HG02642 (cell line): ENCODE measurements at regions not wholly inside any gene's neighbourhood (a gene's known extent, or its start where the extent isn't known, plus 50 kb on each side); places are given as distances from the start of the nearest gene placed in this dataset.
"Not testable (repeated sequence)": the region's sequence is repeated elsewhere in the genome, so short reads cannot be mapped to it uniquely, and the experiment has no call there.

Source experiments
- ATAC-seq: cut with Tn5 transposase; IDR thresholded peaks from one replicate; pipeline ENCODE4 v1.9.1; 2021; ENCODE audit warnings: mild to moderate bottlenecking; ENCODE audit not compliant: unreplicated experiment, poor library complexity

DNA sequence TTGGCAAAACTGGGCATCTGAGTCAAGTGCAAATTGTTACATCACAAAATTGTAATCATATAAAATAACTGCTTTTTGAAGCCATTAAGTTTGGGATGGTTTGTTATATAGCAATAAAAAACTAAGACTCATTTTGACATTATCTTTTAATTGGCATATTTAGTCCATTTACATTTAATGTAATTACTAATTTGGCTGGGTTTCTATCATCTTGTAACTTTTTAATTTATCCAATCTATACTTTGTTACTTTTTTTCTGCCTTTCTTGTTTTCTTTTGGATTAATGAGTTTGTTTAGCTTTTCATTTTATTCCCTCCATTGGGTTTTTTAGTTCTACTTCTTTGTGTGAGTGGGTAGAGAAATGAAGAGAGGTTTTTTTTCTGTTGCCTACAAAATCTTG, 76.3 kb downstream of the DRAM2 start:
- no peak for ATAC-seq

DNA sequence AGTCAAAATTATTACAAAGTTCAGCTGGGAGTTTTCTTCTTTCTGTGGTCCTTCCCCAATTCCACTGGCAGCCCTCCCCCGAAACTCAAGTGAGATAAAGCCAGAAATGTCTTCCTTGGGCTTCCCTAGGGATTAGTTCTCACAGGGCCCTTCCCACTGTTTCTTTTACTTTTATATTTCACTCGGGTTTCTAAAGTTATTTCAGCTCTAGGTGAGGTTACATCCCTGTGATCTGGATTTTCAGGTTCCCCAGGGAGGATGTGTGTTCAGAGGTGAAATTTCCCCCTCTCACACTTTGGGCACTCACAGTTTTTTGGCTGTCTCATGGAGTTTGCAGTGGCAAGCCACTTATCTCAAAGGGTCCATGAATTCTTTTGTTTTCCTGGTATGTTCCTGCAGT, 77.3 kb downstream of the DRAM2 start:
- ATAC-seq, result no peak

- ATAC-seq, result no peak
Measured at GRCh38 chr1:111062081-111062480, 77.8 kb downstream of the DRAM2 start.

- ATAC-seq, result no peak
Measured at GRCh38 chr1:111054656-111055055, 85.2 kb downstream of the DRAM2 start.

DNA sequence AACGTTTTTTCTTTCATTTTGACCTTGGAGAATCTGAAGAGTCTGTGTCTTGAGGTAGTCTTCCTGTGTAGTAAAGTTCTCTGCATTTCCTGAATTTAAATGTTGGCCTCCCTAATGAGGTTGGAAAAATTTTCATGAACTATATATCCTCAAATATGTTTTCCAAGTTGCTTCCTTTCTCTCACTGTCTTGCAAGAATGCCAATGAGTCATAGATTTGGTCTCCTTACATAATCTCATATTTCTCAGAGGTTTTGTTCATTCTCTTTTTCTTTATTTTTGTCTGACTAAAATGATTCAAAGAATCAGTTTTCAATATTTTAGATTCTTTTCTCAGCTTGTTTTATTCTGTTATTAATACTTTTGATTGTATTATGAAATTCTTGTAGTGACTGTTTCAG, 87.6 kb downstream of the DRAM2 start:
- no peak for ATAC-seq

DNA sequence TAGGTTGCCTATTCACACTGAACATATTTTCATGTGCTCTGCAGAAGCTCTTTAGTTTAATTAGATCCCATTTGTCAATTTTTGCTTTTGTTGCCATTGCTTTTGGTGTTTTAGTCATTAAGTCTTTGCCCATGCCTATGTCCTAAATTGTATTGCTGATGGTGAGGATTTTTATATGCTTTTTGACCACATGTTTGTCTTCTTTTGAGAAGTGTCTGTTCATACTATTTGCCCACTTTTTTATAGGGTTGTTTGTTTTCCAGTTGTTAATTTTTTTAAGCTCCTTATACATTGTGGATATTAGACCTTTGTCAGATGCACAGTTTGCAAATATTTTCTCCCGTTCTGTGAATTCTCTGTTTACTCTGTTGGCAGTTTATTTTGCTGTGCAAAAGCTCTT, 84.5 kb upstream of the LRIF1 start:
- not testable (repeated sequence) for ATAC-seq

DNA sequence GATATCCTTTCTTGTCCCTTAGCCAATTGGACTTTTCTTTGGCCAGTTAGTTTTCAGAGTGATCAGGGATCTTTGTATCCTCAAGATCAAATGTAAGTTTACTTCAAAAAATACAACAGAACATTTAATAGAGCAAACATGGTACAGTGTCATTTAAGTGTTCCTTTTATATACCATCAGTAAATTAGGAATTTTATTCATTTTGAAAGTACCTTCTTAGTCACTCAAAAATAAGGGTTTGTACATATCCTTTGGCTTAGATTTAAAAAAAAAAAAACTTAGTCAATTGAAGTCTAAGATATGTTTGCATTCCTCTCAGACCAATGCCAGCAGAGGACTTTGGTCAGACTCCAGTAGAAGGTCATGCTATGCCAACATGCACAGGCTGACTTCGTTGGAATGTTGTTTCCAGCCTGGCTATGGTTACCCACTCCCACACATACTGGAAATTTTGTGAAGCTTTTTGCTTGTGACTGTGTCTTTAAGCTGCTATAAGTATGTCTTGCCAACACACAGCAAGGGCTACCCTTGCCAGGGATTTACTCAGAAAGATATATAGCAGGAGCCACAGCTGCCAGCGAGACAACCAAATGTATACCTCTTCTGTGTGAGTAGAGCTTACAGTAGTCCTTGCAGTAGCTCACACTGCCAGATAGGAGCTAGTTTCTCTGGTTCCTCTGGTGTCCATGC, 81.5 kb upstream of the LRIF1 start:
- ATAC-seq, result no peak

- ATAC-seq, result no peak
Measured at GRCh38 chr1:111032295-111032897, 68.7 kb upstream of the LRIF1 start.

DNA sequence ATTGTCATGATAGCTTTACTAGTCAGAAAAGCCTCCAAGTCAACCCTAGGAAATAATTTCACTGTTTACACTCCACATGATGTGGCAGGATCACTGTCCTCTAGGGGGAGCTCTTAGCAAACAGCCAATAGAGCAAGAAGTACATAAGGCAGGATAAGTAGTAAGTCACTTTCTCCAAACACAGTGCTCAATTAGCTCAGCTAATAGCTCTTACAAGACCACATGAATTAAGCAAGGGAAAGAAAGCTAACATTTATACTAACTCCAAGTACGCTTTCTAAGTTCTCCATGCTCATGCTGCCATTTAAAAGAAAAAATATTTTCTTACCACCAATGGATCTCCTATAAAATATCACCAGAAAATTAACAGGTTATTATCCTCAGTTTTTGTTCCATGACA, 66.9 kb upstream of the LRIF1 start:
- peak; percentile 61 for ATAC-seq

GRCh38 chr1:111025109-111025508, 61.4 kb upstream of the LRIF1 start:
- no peak for ATAC-seq

- no peak for ATAC-seq
Measured at GRCh38 chr1:111015222-111015621, 51.5 kb upstream of the LRIF1 start.
